ENCODE measurements at regions not wholly inside any gene's neighbourhood (a gene's known extent, or its start where the extent isn't known, plus 50 kb on each side); places are given as distances from the start of the nearest gene placed in this dataset.
A peak's percentile ranks its signal among the peaks of the same experiment; 100 is the strongest.

DNA sequence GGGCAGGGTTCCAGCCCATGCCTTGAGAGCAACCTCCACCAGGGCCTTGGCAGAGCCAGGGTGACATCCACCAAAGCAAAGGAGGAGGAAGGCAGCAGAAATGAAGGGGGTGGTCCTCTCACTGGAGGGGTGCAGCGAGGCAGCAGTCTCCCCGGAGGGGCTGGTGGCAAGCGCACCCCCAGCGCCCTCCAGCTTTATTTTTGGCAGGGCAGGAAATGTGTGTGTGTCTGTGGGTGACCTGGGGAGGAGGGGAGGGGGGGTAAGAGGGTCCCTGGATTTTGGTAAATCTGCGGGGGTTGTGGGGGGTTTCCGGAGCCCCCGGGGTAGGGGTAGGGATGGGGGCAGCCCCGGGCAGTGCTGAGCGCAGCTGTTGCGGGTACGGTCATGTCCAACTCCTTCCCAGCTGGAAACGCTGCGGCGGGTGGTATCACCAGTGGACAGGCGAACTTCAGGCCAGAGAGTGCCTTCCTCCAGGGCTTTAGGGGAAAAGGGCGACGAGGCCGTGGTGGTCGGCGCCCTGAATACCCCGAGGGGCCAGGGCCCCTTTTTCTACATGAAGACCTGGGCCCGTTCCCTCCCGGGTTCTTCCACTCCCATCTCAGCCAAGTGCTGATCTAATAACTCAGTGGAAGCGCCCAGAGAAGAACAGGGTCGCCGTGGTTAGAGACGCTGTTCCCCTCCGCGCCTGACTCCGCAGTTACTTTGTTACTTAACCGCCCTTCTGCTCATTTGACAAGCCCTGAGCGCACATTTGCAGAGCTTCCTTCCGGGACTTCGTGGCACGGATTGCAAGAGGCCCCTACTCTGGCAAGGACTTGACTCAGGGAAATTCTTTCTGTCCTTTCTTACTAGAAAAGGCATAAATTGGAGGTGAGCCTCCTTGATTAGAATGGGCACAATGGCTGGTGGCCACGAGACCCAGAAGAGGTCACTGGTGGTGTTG is 55.2 kb downstream of the FOS start:
- no peak for DNase-seq

GRCh38 chr14:75334549-75335051 is 56.0 kb downstream of the FOS start:
- DNase-seq = no peak

DNA sequence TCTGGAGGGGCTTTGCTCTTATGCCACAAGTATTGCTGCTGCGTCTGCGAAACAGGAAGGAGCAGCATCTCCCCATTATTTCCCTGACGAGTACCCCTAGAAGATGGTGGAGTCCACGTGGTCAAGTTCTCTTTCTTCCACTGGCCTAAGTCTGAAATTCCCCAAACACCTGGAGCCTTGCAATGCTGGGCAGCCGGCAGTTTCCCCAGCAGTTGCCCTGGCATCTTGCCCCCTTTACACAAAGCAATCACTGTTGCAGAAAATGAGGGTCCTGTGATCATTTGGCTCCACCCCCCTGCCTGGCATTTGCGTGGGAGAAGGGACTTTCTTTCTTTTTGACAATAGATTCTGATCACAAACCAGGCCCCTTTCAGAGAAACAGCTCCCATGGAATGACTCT is 56.9 kb downstream of the FOS start:
- peak; percentile 19 for DNase-seq

GRCh38 chr14:75338398-75338797 is 59.8 kb downstream of the FOS start:
- no peak for DNase-seq

GRCh38 chr14:75339059-75339458 is 60.4 kb downstream of the FOS start:
- no peak for DNase-seq

GRCh38 chr14:75340921-75341320 is 62.3 kb downstream of the FOS start:
- no peak for DNase-seq

GRCh38 chr14:75341620-75342019 is 63.0 kb downstream of the FOS start:
- no peak for DNase-seq

GRCh38 chr14:75342762-75343599 is 64.4 kb downstream of the FOS start:
- no peak for DNase-seq

GRCh38 chr14:75343911-75344310 is 65.3 kb downstream of the FOS start:
- no peak for DNase-seq

DNA sequence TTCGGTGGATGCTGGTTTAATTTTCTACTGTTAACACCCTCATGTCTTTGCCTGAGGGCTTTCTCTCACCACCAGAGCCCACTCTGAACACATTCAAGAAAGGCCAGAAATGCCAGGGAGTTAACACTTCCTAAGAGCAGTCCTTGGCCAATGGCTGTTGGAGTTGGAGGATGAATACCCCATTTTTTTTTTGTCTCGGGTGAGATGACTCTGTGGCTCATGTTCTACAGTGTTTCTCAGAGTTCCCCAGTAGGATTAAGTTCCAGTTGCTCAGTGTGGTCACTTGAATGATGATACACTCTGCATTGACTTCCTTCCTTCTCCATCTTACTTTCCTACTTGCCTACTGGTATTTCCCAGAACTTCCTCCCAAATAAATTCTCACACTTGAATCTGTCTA is 65.8 kb downstream of the FOS start:
- no peak for DNase-seq

DNA sequence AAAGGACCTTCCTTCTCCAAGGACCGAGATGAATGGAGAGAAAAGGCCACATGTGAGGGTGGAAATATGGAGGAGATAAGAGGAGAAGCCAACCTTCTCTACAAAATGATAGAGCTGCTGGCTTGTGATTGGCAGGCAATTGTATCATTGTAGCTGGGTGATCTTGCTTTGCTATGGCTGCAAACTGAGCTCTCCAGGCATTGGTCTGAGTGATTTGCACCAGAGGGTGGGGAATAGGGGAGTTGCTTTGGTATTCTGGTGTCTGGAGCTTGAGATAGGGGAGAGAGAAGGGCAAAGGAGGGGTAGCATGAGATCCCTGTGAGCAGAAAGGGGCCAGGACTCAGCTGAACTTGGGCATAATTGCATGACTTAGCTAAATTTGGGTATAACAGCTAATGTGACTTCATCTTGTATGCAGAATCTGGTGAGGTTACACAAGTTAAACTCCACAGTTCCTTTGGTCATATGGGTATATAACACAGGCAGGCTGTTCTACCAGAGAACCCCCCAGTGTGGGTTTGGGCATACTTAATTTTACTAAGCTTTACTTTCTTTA is 72.0 kb downstream of the FOS start:
- no peak for DNase-seq

GRCh38 chr14:75359098-75359497 is 68.7 kb upstream of the JDP2 start:
- DNase-seq = no peak

- DNase-seq = no peak
Measured at GRCh38 chr14:75361041-75361440, 66.8 kb upstream of the JDP2 start.

DNA sequence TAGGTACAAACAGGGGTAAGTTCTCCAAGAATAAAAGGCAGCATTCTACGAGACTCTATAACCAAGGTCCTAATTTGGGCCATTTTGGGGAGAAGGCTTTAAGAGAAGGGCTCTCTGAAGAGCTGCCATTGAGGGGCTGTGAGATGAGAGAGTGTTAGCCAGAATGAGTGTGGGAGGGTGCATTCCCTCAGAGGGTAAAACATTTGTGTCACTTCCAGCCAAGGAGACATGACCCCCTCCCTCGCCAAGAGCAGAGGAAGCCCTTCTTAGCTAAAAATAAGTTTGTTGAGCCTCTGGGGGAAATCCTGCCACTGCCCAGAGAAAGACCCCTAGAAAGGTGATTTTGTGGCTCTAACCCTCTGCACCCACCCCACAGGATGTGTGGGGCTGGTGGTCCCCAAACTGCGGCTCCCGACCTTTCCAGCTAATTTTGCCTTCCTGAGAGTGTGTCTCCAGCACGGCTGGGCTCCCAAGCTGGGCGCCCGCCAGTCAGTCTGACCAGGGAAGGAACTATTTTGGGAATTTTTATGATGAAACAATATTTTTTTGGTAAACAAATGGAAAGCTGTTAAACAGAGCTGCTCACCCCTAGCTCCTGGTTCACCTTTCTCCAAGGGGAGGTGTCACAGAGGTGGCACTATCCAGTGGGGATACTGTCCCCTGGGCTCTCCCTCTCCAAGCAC is 65.9 kb upstream of the JDP2 start:
- DNase-seq = no peak

DNA sequence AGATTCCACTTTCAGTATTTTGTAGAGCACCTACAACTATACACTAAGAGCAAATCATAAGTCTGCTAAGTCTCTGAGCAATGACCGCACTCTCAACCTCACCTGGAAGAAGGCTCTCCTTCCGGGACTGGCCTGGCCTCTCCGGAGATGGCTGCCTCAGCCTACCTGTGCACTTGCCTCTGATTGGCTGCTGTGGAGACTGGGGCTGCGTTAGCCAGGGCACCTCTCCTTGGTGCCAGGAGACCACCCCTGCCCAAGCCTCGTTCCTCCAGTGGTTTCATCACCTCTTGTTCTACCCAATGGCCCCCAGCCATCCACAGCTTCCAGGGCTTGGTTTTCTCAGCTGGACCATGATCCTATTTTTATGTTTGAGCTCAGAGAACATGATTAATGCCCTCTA is 64.7 kb upstream of the JDP2 start:
- DNase-seq = no peak

DNA sequence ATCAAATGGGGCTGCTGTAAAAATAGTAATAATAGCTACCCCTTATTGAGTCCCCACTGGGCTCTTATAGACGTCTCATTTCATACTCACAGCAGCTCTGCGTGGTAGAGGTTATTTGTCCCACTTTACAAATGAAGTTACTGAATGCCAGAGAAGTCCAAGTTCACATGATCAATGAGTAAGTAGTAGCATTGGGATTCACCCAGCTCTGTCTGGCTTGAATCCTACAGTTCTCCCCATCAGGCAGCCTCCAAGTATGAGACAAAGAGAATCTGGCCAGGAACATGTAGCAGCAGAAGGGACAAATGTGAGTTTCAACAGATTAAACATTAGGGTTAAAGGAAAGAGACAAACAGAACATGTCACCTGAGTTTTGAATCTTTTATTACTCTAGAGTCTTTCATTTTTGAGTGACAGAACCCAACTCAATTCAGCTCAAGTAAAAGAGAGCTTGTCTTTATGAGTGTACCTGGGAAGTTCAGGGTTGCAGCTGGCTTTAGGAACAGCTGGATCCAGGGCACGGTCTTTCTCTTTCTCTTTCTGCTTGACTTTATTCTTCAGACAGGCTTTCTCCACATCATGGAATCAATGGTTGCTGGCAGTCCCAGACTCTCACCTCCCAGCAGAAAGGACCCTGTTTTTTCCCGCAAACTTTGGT is 64.1 kb upstream of the JDP2 start:
- DNase-seq = no peak

- DNase-seq = no peak
Measured at GRCh38 chr14:75365116-75365515, 62.7 kb upstream of the JDP2 start.

- DNase-seq = no peak
Measured at GRCh38 chr14:75366963-75367362, 60.9 kb upstream of the JDP2 start.

DNA sequence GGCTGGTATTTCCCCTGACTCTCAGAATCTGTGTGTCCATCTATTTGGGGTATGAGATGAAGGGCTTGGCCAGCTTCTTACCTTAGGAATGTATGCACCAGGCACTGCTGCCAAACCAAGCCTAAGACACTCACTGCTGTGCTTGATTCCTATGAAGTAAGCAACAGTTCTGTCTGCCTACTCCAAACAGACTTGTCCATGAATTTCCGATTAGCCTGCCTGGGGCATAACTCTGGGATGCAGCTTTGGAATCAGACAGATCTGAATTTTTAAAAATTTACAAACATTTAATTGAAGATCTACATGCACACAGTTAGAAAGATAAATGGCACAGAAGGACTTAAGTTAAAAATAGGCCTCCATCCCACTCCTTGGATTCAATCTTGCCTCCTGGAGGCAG is 59.5 kb upstream of the JDP2 start:
- no peak for DNase-seq

GRCh38 chr14:75369506-75369905 is 58.3 kb upstream of the JDP2 start:
- DNase-seq = no peak

GRCh38 chr14:75370416-75371205 is 57.2 kb upstream of the JDP2 start:
- no peak for DNase-seq

GRCh38 chr14:75371297-75371696 is 56.5 kb upstream of the JDP2 start:
- no peak for DNase-seq
